Nephron progenitor cell (in vitro differentiated cells): ENCODE measurements at regions not wholly inside any gene's neighbourhood (a gene's known extent, or its start where the extent isn't known, plus 50 kb on each side); places are given as distances from the start of the nearest gene placed in this dataset.
"Not testable (repeated sequence)": the region's sequence is repeated elsewhere in the genome, so short reads cannot be mapped to it uniquely, and the experiment has no call there.

ENCODE experiments used
- DNase-seq: peaks from one replicate; pipeline ENCODE4 v3.0.0; 2021
- H3K27ac Mint-ChIP-seq: 2 replicates; pipeline ENCODE4 v1.8.0; 2021; ENCODE audit warnings: mild to moderate bottlenecking, moderate library complexity, mixed read lengths
- H3K27me3 Mint-ChIP-seq: 2 replicates; pipeline ENCODE4 v1.8.0; 2021; ENCODE audit warnings: mild to moderate bottlenecking, low read depth, mixed read lengths; ENCODE audit not compliant: poor library complexity
- H3K36me3 Mint-ChIP-seq: 2 replicates; pipeline ENCODE4 v1.8.0; 2021; ENCODE audit warnings: low read depth, mixed read lengths
- H3K4me1 Mint-ChIP-seq: 2 replicates; pipeline ENCODE4 v1.8.0; 2021; ENCODE audit warnings: mixed read lengths
- H3K4me3 Mint-ChIP-seq: 2 replicates; pipeline ENCODE4 v1.8.0; 2021; ENCODE audit warnings: mild to moderate bottlenecking, moderate library complexity, mixed read lengths
- H3K9me3 Mint-ChIP-seq: 2 replicates; pipeline ENCODE4 v1.8.0; 2021; ENCODE audit warnings: mild to moderate bottlenecking, moderate library complexity, mixed read lengths
- TF ChIP-seq, protein P1 (sequence below): fragments of 200-600 bp; sonication (generic); IDR thresholded peaks from 2 replicates; pipeline ENCODE4 v1.5.0; 2021; ENCODE audit warnings: antibody characterized with exemption

DNA sequence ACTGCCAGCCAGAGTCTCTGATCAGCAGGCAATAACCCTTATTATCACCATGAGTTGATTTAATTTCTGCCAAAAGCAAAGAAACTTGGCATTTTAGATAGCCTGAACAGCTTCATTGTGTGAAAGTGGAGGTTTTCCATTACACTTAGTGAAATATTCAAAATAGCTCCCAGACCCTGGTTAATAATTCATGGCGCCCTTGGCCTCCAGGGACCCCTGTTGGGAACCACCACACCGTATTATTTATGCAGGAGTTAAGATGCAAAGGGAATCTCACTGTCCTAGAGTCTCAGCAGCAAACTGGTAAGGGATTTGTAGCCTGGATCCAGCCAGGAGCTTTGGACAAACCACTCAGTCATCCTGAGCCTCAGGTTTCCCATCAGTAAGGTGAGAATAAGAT lies 110.0 kb upstream of the PABPC3 start:
- Mint-ChIP-seq H3K4me1 (peaks cover 18% of the 10 kb centered on the region), H3K36me3 (no peaks in the 10 kb centered on the region), H3K4me3 (no peak overlapping the region), H3K27me3 (peaks cover 48% of the 10 kb centered on the region), H3K27ac (no peak overlapping the region), H3K9me3 (no peaks in the 10 kb centered on the region)
- TF ChIP-seq, protein P1, sequence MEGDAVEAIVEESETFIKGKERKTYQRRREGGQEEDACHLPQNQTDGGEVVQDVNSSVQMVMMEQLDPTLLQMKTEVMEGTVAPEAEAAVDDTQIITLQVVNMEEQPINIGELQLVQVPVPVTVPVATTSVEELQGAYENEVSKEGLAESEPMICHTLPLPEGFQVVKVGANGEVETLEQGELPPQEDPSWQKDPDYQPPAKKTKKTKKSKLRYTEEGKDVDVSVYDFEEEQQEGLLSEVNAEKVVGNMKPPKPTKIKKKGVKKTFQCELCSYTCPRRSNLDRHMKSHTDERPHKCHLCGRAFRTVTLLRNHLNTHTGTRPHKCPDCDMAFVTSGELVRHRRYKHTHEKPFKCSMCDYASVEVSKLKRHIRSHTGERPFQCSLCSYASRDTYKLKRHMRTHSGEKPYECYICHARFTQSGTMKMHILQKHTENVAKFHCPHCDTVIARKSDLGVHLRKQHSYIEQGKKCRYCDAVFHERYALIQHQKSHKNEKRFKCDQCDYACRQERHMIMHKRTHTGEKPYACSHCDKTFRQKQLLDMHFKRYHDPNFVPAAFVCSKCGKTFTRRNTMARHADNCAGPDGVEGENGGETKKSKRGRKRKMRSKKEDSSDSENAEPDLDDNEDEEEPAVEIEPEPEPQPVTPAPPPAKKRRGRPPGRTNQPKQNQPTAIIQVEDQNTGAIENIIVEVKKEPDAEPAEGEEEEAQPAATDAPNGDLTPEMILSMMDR: no peak
- DNase-seq: no peak

DNA sequence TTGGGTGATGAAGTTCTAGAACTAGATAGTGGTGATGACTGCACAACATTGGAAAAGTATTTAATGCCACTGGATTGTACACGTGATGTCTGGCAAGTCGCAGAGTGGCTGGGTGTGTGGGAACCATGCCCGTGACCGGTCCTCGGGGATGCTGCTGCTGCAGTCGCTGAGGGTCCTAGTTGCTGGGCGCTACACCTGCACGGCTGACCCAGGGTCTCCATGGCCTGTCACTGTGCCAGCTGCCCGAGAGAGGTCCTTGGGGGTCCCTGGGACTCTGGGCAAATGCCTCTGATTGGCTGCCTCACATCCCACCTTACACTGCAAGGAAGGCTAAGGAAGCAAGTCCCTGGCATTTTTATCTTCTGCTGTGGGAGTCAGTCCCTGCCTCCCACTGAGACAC lies 109.1 kb upstream of the PABPC3 start:
- no peak overlapping the region for H3K4me3 Mint-ChIP-seq
- H3K27ac Mint-ChIP-seq: no peak overlapping the region
- H3K27me3 Mint-ChIP-seq: peaks cover 54% of the 10 kb centered on the region
- TF ChIP-seq, protein P1: no peak
- no peaks in the 10 kb centered on the region for H3K36me3 Mint-ChIP-seq
- H3K9me3 Mint-ChIP-seq: no peaks in the 10 kb centered on the region
- peaks cover 18% of the 10 kb centered on the region for H3K4me1 Mint-ChIP-seq
- no peak for DNase-seq

DNA sequence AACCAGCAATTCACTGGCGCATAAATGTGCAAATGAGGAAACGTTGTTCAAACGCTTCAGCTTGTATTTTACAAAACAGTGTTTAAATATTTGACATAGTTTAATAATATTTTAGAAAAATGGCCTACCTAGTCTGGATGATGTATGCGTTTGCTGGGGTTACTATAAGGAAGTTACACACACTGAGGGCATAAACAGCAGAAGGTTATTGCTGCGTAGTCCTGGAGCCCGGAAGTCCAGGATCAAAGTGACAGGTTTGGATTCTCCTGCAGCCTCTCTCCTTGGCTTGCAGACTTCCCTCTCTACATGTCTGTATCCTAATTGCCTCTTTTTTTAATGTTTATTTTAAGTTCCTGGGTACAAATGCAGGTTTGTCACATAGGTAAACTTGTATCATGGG lies 106.0 kb upstream of the PABPC3 start:
- H3K9me3 Mint-ChIP-seq, H3K4me3 Mint-ChIP-seq, DNase-seq, H3K4me1 Mint-ChIP-seq, H3K36me3 Mint-ChIP-seq, H3K27ac Mint-ChIP-seq: not testable (repeated sequence)
- peaks cover 36% of the 10 kb centered on the region for H3K27me3 Mint-ChIP-seq

DNA sequence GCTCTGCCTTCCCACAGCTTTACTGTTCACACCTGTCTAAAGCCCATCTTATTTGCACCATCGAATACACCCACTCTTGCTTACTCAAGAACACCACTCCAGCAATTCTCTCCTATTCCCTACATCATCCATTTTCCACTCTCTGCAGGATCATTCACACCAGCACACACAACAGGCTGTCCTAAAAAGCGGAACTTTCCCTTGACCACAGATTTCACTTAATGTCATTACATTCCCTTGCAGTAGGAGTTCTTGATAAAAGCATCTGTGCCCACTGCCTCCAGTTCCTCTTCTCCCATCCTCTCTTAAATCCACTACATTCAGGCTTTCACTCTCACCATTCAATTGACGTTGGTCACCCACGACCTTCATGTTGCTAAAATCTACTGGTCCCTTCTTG lies 103.0 kb upstream of the PABPC3 start:
- H3K27ac Mint-ChIP-seq, H3K4me1 Mint-ChIP-seq, DNase-seq, H3K9me3 Mint-ChIP-seq, H3K4me3 Mint-ChIP-seq, H3K36me3 Mint-ChIP-seq: not testable (repeated sequence)
- peaks cover 26% of the 10 kb centered on the region for H3K27me3 Mint-ChIP-seq

DNA sequence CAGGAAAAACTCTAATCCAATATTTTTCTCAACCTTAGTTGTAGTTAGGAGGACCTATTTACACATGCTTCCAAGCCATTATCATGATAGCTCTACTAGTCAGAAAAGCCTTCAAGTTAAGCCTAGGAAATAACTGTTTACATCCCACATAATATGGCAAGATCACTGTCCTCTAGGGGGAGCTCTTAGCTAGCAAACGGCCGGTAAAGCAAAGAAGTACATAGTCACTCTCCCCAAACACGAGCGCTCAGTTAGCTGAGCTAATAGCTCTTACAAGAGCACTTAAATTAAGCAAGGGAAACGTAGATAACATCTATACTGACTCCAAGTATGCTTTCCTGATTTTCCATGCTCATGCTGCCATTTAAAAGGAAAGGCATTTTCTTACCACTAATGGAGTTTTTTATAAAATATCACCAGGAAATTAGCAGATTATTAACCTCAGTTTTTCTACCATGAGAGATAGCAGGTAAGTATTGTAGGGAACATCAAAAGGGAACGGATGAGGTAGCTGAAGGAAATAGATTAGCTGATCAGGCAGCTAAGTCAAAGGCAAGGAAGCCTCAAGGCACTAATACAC lies 100.6 kb upstream of the PABPC3 start:
- H3K27me3 Mint-ChIP-seq: peaks cover 12% of the 10 kb centered on the region
- no peaks in the 10 kb centered on the region for H3K4me1 Mint-ChIP-seq
- no peaks in the 10 kb centered on the region for H3K9me3 Mint-ChIP-seq
- peak; percentile 66 for DNase-seq
- H3K4me3 Mint-ChIP-seq: no peak overlapping the region
- TF ChIP-seq, protein P1: peak; percentile 87
- H3K27ac Mint-ChIP-seq: no peak overlapping the region
- H3K36me3 Mint-ChIP-seq: no peaks in the 10 kb centered on the region

DNA sequence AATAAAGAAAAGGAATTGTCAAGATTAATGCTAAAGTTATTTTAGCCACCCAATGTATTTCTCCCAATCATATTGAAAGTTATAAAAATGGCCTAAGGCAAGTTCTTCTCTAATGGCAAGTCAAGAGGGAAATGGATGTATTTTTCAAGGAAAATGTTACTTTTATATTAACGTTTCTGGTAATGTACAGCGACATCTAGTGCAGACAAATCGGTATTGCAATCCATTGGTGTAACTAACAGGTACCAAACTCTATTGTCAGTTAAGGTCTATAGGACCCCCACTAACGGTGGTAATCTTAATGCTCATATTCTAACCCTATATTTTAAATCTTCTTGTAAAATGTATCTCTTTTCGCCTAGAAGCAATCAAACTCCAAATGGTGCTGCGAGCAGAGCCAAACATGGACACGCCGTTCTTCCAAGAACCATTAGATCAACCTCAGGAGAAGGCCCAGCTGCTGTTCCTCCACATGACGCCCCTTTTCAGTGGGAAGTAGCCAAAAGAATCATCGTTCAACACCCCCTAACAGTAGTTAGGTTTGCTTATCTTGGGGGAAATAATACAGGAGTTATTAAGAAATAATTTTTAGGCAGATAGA lies 98.5 kb upstream of the PABPC3 start:
- TF ChIP-seq, protein P1: peak; percentile 79
- H3K4me1 Mint-ChIP-seq: peaks cover 9% of the 10 kb centered on the region
- peaks cover 13% of the 10 kb centered on the region for H3K27me3 Mint-ChIP-seq
- H3K27ac Mint-ChIP-seq: no peak overlapping the region
- peak; percentile 33 for DNase-seq
- H3K36me3 Mint-ChIP-seq: no peaks in the 10 kb centered on the region
- H3K4me3 Mint-ChIP-seq: no peak overlapping the region
- no peaks in the 10 kb centered on the region for H3K9me3 Mint-ChIP-seq

DNA sequence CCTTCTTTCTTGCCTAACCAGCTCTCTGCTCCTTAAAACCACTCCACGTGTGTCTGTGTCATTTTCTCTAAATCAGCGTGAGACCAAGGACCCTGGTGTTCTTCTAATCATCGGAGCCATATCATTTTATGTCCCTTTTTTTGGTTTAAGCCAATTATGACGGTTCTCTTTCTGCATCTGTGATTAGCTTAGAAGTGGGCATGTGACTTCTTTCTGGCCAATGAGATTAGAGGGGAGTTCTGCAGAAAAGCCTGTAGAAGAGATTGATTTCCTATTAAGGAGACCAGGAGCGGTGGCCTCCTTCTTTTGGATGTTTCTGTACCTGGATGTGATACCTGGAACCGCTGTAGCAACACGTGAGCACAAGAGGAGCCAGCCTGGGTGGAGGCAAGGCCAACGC lies 97.5 kb upstream of the PABPC3 start:
- Mint-ChIP-seq H3K36me3 (no peaks in the 10 kb centered on the region), H3K27ac (no peak overlapping the region), H3K9me3 (no peaks in the 10 kb centered on the region), H3K4me3 (no peak overlapping the region), H3K27me3 (peaks cover 13% of the 10 kb centered on the region), H3K4me1 (peaks cover 11% of the 10 kb centered on the region)
- DNase-seq: no peak
- TF ChIP-seq, protein P1: no peak
